ENCODE measurements at regions not wholly inside any gene's neighbourhood (a gene's known extent, or its start where the extent isn't known, plus 50 kb on each side); places are given as distances from the start of the nearest gene placed in this dataset.

- TF ChIP-seq CTCF (IDR thresholded peaks at IDR 0.05; ENCODE audit: low read depth, low read length) (no peak), EZH2phosphoT487 (IDR thresholded peaks at IDR 0.05; ENCODE audit: low read depth) (no peak)
Measured at GRCh38 chr13:103187721-103188156, 121.5 kb upstream of the SLC10A2 start.

Measured in OCI-LY3 (cell line).